ENCODE measurements at regions not wholly inside any gene's neighbourhood (a gene's known extent, or its start where the extent isn't known, plus 50 kb on each side); places are given as distances from the start of the nearest gene placed in this dataset.

- H3K27me3 ChIP-seq (ENCODE audit: control insufficient read depth in 1 of 2, insufficient read depth in 2 of 2, low read length in 2 of 2) = no peaks in the 10 kb centered on the region
- no peaks in the 10 kb centered on the region for H3K36me3 ChIP-seq (ENCODE audit: control insufficient read depth in 1 of 2, insufficient read depth in 2 of 2, low read length in 2 of 2)
- H3K9me3 ChIP-seq (ENCODE audit: control insufficient read depth in 1 of 2, low read length in 2 of 2) = no peaks in the 10 kb centered on the region
- H3K4me1 ChIP-seq (ENCODE audit: control insufficient read depth in 1 of 2, insufficient read depth in 2 of 2, low read length in 2 of 2) = peaks cover 9 to 17% of the 10 kb centered on the region in 2 donors
- no peak overlapping the region for H3K9ac ChIP-seq (ENCODE audit: low read depth in 1 of 2, low read length in 2 of 2)
- H3K27ac ChIP-seq (ENCODE audit: low read depth, low read length) = no peak overlapping the region
- no peak overlapping the region for H3K4me3 ChIP-seq (ENCODE audit: low read depth in 1 of 2, low read length in 2 of 2)
Measured at GRCh38 chr4:81375745-81376144, 96.0 kb downstream of the RASGEF1B start.

GRCh38 chr4:81369886-81370285 lies 101.8 kb downstream of the RASGEF1B start:
- no peak overlapping the region for H3K4me3 ChIP-seq (ENCODE audit: low read depth in 1 of 2, low read length in 2 of 2)
- H3K9ac ChIP-seq (ENCODE audit: low read depth in 1 of 2, low read length in 2 of 2) = no peak overlapping the region
- H3K27ac ChIP-seq (ENCODE audit: low read depth, low read length) = no peak overlapping the region
- H3K27me3 ChIP-seq (ENCODE audit: control insufficient read depth in 1 of 2, insufficient read depth in 2 of 2, low read length in 2 of 2) = no peaks in the 10 kb centered on the region
- no peaks in the 10 kb centered on the region for H3K9me3 ChIP-seq (ENCODE audit: control insufficient read depth in 1 of 2, low read length in 2 of 2)
- H3K4me1 ChIP-seq (ENCODE audit: control insufficient read depth in 1 of 2, insufficient read depth in 2 of 2, low read length in 2 of 2) = no peaks in the 10 kb centered on the region
- H3K36me3 ChIP-seq (ENCODE audit: control insufficient read depth in 1 of 2, insufficient read depth in 2 of 2, low read length in 2 of 2) = no peaks in the 10 kb centered on the region

GRCh38 chr4:81366779-81367178 lies 104.9 kb downstream of the RASGEF1B start:
- no peak overlapping the region for H3K4me3 ChIP-seq (ENCODE audit: low read depth in 1 of 2, low read length in 2 of 2)
- H3K36me3 ChIP-seq (ENCODE audit: control insufficient read depth in 1 of 2, insufficient read depth in 2 of 2, low read length in 2 of 2) = no peaks in the 10 kb centered on the region
- H3K27me3 ChIP-seq (ENCODE audit: control insufficient read depth in 1 of 2, insufficient read depth in 2 of 2, low read length in 2 of 2) = no peaks in the 10 kb centered on the region
- H3K9me3 ChIP-seq (ENCODE audit: control insufficient read depth in 1 of 2, low read length in 2 of 2) = no peaks in the 10 kb centered on the region
- H3K27ac ChIP-seq (ENCODE audit: low read depth, low read length) = no peak overlapping the region
- no peak overlapping the region for H3K9ac ChIP-seq (ENCODE audit: low read depth in 1 of 2, low read length in 2 of 2)
- H3K4me1 ChIP-seq (ENCODE audit: control insufficient read depth in 1 of 2, insufficient read depth in 2 of 2, low read length in 2 of 2) = no peaks in the 10 kb centered on the region

- no peak overlapping the region for H3K9ac ChIP-seq (ENCODE audit: low read depth in 1 of 2, low read length in 2 of 2)
Measured at GRCh38 chr4:81360737-81361136, 111.0 kb downstream of the RASGEF1B start.

GRCh38 chr4:81359207-81359606 lies 112.5 kb downstream of the RASGEF1B start:
- no peak overlapping the region for H3K4me3 ChIP-seq (ENCODE audit: low read depth in 1 of 2, low read length in 2 of 2)
- H3K9ac ChIP-seq (ENCODE audit: low read depth in 1 of 2, low read length in 2 of 2) = no peak overlapping the region
- no peak overlapping the region for H3K27ac ChIP-seq (ENCODE audit: low read depth, low read length)
- no peaks in the 10 kb centered on the region for H3K27me3 ChIP-seq (ENCODE audit: control insufficient read depth in 1 of 2, insufficient read depth in 2 of 2, low read length in 2 of 2)
- no peaks in the 10 kb centered on the region for H3K36me3 ChIP-seq (ENCODE audit: control insufficient read depth in 1 of 2, insufficient read depth in 2 of 2, low read length in 2 of 2)
- H3K4me1 ChIP-seq (ENCODE audit: control insufficient read depth in 1 of 2, insufficient read depth in 2 of 2, low read length in 2 of 2) = peaks cover 0 to 11% of the 10 kb centered on the region in 2 donors
- no peaks in the 10 kb centered on the region for H3K9me3 ChIP-seq (ENCODE audit: control insufficient read depth in 1 of 2, low read length in 2 of 2)

More at GRCh38 chr4:81360737-81361136, 111.0 kb downstream of the RASGEF1B start:
- Histone ChIP-seq H3K36me3 (ENCODE audit: control insufficient read depth in 1 of 2, insufficient read depth in 2 of 2, low read length in 2 of 2) (no peaks in the 10 kb centered on the region), H3K9me3 (ENCODE audit: control insufficient read depth in 1 of 2, low read length in 2 of 2) (no peaks in the 10 kb centered on the region), H3K27me3 (ENCODE audit: control insufficient read depth in 1 of 2, insufficient read depth in 2 of 2, low read length in 2 of 2) (no peaks in the 10 kb centered on the region), H3K4me1 (ENCODE audit: control insufficient read depth in 1 of 2, insufficient read depth in 2 of 2, low read length in 2 of 2) (peaks cover 0 to 11% of the 10 kb centered on the region in 2 donors), H3K27ac (ENCODE audit: low read depth, low read length) (no peak overlapping the region), H3K4me3 (ENCODE audit: low read depth in 1 of 2, low read length in 2 of 2) (no peak overlapping the region)

GRCh38 chr4:81358154-81358553 lies 113.6 kb downstream of the RASGEF1B start:
- H3K36me3 ChIP-seq (ENCODE audit: control insufficient read depth in 1 of 2, insufficient read depth in 2 of 2, low read length in 2 of 2) = no peaks in the 10 kb centered on the region
- H3K4me1 ChIP-seq (ENCODE audit: control insufficient read depth in 1 of 2, insufficient read depth in 2 of 2, low read length in 2 of 2) = peaks cover 0 to 11% of the 10 kb centered on the region in 2 donors
- H3K27me3 ChIP-seq (ENCODE audit: control insufficient read depth in 1 of 2, insufficient read depth in 2 of 2, low read length in 2 of 2) = no peaks in the 10 kb centered on the region
- H3K9ac ChIP-seq (ENCODE audit: low read depth in 1 of 2, low read length in 2 of 2) = no peak overlapping the region
- H3K27ac ChIP-seq (ENCODE audit: low read depth, low read length) = no peak overlapping the region
- H3K4me3 ChIP-seq (ENCODE audit: low read depth in 1 of 2, low read length in 2 of 2) = no peak overlapping the region
- no peaks in the 10 kb centered on the region for H3K9me3 ChIP-seq (ENCODE audit: control insufficient read depth in 1 of 2, low read length in 2 of 2)

- Histone ChIP-seq H3K27ac (ENCODE audit: low read depth, low read length) (no peak overlapping the region), H3K4me1 (ENCODE audit: control insufficient read depth in 1 of 2, insufficient read depth in 2 of 2, low read length in 2 of 2) (peaks cover 0 to 12% of the 10 kb centered on the region in 2 donors), H3K36me3 (ENCODE audit: control insufficient read depth in 1 of 2, insufficient read depth in 2 of 2, low read length in 2 of 2) (no peaks in the 10 kb centered on the region), H3K9me3 (ENCODE audit: control insufficient read depth in 1 of 2, low read length in 2 of 2) (no peaks in the 10 kb centered on the region), H3K27me3 (ENCODE audit: control insufficient read depth in 1 of 2, insufficient read depth in 2 of 2, low read length in 2 of 2) (peaks cover 0 to 2% of the 10 kb centered on the region in 2 donors), H3K4me3 (ENCODE audit: low read depth in 1 of 2, low read length in 2 of 2) (no peak overlapping the region), H3K9ac (ENCODE audit: low read depth in 1 of 2, low read length in 2 of 2) (no peak overlapping the region)
Measured at GRCh38 chr4:81356621-81357020, 115.1 kb downstream of the RASGEF1B start.

- no peak overlapping the region for H3K9ac ChIP-seq (ENCODE audit: low read depth in 1 of 2, low read length in 2 of 2)
- no peak overlapping the region for H3K27ac ChIP-seq (ENCODE audit: low read depth, low read length)
- H3K4me3 ChIP-seq (ENCODE audit: low read depth in 1 of 2, low read length in 2 of 2) = no peak overlapping the region
- no peaks in the 10 kb centered on the region for H3K36me3 ChIP-seq (ENCODE audit: control insufficient read depth in 1 of 2, insufficient read depth in 2 of 2, low read length in 2 of 2)
- peaks cover 0 to 19% of the 10 kb centered on the region in 2 donors for H3K4me1 ChIP-seq (ENCODE audit: control insufficient read depth in 1 of 2, insufficient read depth in 2 of 2, low read length in 2 of 2)
- H3K9me3 ChIP-seq (ENCODE audit: control insufficient read depth in 1 of 2, low read length in 2 of 2) = no peaks in the 10 kb centered on the region
- H3K27me3 ChIP-seq (ENCODE audit: control insufficient read depth in 1 of 2, insufficient read depth in 2 of 2, low read length in 2 of 2) = peaks cover 0 to 2% of the 10 kb centered on the region in 2 donors
Measured at GRCh38 chr4:81355136-81355535, 116.6 kb downstream of the RASGEF1B start.

- Histone ChIP-seq H3K36me3 (ENCODE audit: control insufficient read depth in 1 of 2, insufficient read depth in 2 of 2, low read length in 2 of 2) (no peaks in the 10 kb centered on the region), H3K4me1 (ENCODE audit: control insufficient read depth in 1 of 2, insufficient read depth in 2 of 2, low read length in 2 of 2) (peaks cover 0 to 19% of the 10 kb centered on the region in 2 donors), H3K9me3 (ENCODE audit: control insufficient read depth in 1 of 2, low read length in 2 of 2) (no peaks in the 10 kb centered on the region), H3K27ac (ENCODE audit: low read depth, low read length) (no peak overlapping the region), H3K27me3 (ENCODE audit: control insufficient read depth in 1 of 2, insufficient read depth in 2 of 2, low read length in 2 of 2) (peaks cover 0 to 2% of the 10 kb centered on the region in 2 donors), H3K4me3 (ENCODE audit: low read depth in 1 of 2, low read length in 2 of 2) (no peak overlapping the region), H3K9ac (ENCODE audit: low read depth in 1 of 2, low read length in 2 of 2) (no peak overlapping the region)
Measured at GRCh38 chr4:81353861-81354260, 117.8 kb downstream of the RASGEF1B start.

GRCh38 chr4:81352446-81352835 lies 119.3 kb downstream of the RASGEF1B start:
- no peak overlapping the region for H3K27ac ChIP-seq (ENCODE audit: low read depth, low read length)
- H3K9ac ChIP-seq (ENCODE audit: low read depth in 1 of 2, low read length in 2 of 2) = no peak overlapping the region
- peaks cover 0 to 15% of the 10 kb centered on the region in 2 donors for H3K4me1 ChIP-seq (ENCODE audit: control insufficient read depth in 1 of 2, insufficient read depth in 2 of 2, low read length in 2 of 2)
- peaks cover 0 to 2% of the 10 kb centered on the region in 2 donors for H3K27me3 ChIP-seq (ENCODE audit: control insufficient read depth in 1 of 2, insufficient read depth in 2 of 2, low read length in 2 of 2)
- H3K4me3 ChIP-seq (ENCODE audit: low read depth in 1 of 2, low read length in 2 of 2) = no peak overlapping the region
- no peaks in the 10 kb centered on the region for H3K9me3 ChIP-seq (ENCODE audit: control insufficient read depth in 1 of 2, low read length in 2 of 2)
- H3K36me3 ChIP-seq (ENCODE audit: control insufficient read depth in 1 of 2, insufficient read depth in 2 of 2, low read length in 2 of 2) = no peaks in the 10 kb centered on the region
